Mucosa of gallbladder (tissue), 1 donor: ENCODE measurements at regions not wholly inside any gene's neighbourhood (a gene's known extent, or its start where the extent isn't known, plus 50 kb on each side); places are given as distances from the start of the nearest gene placed in this dataset.

ENCODE experiments used
- DNase-seq: peaks from one replicate; pipeline ENCODE4 v3.0.0-alpha.2; 2020; ENCODE audit warnings: low spot score
- donor health status: DM: no; HTN: no; CAD: no.

DNA sequence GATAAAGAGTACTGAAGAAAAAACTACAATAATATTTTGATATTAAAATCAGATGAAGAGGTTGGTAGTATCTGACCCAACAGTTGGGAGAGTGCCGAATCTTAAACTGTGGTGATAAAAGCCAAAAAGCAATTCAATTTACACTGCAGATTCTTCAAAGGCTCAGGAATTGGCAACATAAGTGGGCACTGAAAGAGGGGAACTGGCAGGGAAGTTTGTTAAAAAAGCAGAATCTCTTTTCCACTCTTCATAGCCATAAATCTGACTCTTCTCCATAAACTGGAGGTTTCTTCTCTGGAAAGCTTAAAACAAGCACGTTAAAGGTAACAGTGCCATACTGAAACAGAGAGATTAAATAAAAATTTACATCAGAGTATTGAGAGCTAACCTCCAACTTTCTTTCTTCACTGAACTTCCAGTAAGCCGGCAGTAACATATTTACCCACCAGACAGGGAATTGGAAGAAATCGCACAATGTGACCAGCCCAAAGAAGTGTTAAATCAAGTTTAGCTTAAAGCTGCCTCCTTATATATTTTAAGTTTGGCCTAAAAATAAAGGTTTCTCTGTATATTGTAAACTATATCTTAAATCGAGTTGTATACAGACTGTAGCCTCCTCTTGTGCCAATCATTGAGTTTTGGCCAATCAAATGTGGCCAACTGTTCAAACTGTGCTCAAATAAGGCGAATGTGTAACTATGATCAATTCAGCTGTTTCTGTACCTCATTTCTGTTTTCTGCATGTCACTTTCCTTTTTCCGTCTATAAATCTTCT is 358.3 kb downstream of the NXPE2 start:
- DNase-seq, result no peak

DNA sequence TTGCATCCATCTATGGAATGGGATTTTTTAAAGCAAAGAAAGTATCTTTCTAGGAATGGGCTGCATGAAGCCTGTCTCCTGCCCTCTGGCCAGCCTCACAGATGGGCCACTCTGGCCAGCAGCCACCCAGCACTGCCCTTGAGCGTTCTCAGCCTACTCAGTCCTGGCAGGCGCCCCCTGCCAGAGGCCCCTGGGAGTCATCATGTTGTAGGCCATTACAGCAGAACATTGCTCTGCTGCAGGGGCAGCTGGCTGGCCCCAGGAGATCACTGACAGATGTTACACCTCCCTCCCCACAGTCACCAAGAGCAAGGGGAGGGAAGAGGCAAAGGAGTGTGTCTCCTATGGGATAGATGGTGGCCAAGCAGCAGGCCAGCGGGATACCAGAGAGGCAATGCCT is 363.7 kb downstream of the NXPE2 start:
- DNase-seq, result no peak

DNA sequence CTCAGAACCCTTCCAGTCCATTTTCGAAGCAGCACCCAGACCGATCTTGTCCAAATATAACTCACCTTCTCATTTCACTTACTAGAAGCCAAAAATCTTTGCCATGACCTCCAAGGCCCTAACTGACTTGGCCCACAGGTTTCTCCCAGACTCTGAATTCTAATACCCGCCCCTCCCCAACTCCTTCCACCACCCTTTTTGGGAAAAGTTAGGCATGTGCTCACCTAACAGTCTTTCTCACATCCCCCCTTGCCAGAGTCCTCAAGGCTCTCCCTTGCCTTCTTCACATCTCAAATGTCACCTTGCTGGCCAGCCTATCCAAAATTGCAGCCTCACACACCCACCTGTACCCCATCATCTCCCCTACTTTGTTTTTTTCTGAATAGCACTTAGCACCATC is 369.3 kb downstream of the NXPE2 start:
- DNase-seq, result no peak

DNA sequence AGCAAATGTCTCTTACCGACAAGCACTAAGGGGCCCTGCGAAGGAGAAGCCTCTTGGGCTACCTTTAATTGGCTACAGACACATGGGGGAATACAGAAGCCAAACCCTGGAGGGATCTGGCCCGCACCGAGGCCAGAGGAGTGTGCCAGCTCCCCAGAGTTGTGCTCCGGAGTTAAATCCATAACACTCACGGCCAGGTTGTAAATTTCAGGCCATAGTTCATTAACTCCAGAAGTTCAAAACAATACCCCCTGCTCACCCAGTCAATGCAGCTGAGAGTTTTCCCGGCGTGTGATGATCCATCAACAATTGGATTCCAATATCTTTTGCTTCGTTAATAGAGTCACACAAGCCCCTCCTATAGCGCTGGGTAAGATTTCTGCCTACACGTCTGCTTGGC is 371.5 kb downstream of the NXPE2 start:
- DNase-seq, result no peak

DNA sequence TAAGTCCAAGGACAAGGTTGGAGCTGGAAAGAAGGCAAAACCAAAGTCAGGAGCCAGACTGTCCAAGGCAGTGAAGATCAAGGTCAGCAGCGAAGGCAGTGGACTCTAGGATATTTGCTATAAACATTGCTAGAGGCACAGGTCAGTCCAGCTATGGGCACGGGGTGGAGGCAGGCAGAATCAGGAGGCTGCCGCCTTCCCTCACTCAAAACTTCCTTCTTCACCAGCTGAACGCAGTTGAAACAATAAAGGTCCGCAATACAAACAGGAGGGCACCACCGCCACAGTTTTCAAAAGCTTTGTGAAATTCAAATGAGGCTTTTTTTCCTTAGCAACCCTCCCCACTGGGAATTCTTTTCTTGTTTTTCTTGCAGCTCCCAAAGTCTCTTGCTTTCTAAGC is 372.4 kb downstream of the NXPE2 start:
- no peak for DNase-seq

DNA sequence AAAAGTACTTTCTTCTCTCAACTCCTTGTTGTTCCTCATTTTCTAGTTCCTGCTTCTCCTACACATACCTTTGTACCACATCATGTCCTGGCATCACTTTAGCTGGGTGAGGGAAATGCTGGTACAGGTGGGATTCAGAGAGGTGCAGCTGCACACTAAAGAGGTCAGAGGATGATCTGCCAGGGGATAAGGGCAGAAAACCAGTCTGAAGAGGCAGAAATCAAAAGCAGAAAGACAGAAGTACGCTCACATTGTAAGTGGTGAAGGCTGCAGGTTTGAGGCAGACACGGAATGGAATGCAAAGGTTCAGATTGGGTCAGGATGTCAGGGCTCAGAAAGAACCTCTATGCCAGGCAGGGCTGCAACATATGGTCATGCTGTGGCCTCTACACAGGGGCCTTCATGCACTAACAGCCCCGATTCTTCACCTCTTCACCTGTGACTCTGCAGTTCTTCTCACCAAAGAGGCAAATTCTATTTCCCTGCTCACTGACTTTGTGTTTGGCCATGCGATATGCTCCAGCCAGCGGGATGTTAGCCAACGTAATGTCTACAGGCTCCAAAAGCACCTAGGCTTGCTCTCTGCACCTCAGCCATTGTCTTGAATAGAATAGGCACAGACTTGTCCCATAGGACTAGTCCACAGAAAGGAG is 373.7 kb downstream of the NXPE2 start:
- DNase-seq, result no peak

DNA sequence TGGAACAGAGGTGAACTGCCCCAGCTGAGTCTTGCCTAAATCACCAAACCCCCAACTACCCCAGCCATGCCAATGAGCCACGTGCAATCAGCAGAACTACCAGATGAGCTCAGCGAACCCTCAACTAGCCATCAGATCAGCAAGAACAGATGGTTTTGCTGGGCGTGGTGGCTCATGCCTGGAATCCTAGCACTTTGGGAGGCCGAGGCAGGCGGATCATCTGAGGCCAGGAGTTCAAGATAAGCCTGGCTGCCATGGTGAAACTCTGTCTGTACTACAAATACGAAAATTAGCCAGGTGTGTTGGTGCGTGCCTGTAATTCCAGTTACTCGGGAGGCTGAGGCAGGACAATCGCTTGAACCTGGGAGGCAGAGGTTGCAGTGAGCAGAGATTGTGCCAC is 374.3 kb downstream of the NXPE2 start:
- no peak for DNase-seq

DNA sequence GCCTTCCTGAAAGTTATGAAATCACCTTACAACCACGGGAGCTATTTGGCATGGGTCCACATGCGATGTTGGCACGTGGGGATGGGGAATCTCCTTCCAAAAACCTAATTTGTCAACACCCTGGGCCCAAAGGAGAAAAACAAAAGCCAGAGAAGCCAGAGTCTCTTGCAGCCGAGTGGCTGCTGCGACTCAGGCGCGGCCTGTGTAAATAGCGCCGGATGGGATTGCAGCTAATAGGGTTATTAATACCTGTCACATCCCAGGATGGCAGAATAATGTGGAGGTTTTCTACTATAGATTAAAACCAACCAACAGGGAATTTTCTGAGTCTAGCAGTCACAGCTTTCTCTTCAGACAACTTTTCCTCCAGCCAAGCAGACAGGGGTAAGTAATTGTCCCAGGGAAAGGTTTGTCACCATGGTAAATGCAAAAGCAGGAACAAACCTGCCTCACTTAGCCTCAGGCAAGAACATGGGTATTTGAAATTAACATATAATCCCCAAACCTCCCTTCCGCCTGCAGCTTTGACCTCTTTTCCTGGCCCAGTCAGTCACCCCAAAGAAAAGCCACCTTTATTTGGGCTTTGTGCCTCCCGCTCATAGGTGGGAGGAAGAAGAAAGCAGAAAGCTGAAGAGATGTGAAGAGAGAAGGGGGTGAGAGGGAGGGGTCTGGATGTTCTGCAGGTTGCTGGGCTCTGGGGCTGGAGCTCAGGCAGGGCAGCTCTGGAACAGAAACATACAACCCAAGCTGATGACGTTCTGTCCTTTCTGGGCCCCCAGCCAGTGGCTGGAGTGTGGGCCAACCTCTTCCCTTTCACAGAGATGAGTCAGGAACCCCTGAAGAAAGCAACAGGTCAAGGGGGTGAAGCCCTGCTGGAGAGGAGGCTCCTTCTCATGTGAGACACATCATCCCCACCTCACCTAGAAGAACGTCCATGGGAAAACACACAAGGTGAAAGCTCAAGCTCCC is 376.5 kb downstream of the NXPE2 start:
- DNase-seq, result no peak

DNA sequence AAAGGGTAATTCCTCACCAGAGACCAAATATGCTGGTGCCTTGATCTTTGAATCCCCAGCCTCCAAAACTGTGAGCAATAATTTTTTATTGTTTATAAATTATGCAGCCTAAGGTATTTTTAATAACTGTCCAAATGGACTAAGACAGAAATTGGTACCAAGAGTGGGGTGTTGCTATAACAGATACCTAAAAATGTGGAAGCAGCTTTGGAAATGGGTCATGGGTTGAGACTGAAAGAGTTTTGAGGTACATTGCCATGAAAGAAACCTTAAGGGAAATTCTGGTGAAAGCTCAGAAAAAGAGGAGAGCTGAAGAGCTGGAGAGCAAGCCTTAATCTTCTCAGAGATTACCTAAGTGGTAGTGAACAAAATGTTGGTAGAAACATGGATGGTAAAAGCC is 378.2 kb downstream of the NXPE2 start:
- no peak for DNase-seq

DNA sequence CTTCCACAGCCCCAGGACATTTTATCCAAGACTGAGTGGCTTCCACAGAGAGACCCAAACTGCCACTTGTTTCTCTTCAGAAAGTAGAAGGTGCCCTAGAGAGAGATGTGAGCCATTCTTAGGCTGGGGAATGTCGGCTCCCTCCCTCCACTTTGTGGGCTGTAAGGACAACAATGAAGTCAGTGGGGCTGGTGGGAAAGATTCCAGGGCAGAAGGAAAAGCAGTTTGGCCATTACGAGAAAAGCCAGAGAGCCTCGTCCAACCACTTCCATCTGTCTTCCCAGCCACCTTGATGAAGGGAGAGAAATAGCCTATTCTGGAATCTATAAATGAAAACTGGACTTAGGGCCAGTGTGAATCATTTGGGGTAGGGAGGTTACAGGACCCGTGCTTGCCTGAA is 382.5 kb downstream of the NXPE2 start:
- no peak for DNase-seq

DNA sequence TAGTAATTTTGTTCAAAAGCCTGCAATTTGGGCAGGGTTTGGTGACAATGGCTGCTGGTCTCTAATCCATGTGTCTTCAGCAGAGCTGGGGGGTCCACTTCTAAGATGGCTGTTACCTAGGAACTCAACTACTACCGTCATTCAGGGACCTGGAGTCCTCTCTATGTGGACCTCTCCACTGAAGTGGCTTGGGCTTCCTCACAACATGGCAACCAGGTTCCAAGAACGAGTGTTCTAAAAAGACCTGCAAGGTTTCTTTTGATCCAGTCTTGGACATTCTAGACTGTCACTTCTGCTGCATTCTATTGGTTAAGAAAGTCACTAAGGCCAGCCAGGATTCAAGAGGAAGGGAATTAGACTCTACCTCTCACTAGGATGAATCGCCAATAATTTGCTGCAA is 387.0 kb downstream of the NXPE2 start:
- DNase-seq, result no peak

DNA sequence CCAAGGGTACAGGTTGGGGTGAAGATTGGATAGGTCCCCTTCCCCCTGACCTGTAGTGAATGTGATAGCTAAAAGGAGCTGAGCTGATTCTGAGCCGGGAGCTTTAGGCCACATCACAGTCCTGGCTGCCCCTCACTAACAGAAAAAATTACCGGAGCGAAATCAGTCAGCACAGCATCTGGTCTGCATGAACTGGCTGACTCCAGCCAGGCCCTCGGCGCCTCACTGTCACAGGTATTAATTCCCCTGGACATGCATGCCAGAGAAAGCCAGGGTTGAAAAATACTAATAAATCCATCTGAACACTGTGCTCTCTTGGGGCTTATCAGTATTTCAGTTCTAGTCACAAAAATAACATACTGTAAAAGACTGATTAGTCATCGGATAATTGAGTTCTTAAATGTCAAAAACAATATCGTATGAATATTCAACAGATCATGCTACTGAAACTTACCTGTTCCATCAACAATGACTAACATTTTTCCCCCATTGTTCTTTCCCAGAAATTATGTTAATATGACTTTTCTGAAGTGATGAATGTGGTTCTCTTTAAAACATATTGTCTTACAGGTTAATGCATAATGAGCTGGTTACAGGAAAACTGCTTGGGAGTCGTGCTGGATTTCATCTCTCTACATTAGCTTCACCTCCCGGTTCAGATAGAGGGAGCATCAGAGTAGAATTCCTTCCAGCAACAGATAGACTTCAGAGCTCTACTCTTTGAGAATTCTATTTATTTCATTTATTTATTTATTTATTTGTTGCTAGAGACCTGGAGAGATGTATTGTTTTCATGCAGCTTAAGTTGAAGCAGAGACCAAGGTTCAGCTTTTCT is 387.7 kb downstream of the NXPE2 start:
- DNase-seq, result no peak

DNA sequence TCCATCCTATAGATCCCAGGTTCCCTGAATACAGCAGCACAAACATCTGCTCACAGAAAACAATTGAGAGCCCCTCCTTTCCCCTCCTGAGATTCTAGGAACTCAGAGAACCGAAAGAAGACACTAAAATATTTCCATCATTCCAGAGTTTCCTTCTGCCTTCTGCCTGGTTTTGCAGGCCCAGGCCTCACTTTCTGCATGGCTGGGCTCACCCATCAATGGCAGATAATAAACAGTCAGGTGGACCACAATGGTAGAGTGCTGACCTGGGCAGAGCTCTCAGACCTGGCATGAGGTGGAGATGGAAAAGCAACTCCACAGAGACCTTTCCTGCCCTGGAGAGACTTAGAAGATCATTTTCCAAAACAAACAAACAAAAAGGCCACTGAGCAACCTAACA is 389.1 kb downstream of the NXPE2 start:
- DNase-seq, result no peak

DNA sequence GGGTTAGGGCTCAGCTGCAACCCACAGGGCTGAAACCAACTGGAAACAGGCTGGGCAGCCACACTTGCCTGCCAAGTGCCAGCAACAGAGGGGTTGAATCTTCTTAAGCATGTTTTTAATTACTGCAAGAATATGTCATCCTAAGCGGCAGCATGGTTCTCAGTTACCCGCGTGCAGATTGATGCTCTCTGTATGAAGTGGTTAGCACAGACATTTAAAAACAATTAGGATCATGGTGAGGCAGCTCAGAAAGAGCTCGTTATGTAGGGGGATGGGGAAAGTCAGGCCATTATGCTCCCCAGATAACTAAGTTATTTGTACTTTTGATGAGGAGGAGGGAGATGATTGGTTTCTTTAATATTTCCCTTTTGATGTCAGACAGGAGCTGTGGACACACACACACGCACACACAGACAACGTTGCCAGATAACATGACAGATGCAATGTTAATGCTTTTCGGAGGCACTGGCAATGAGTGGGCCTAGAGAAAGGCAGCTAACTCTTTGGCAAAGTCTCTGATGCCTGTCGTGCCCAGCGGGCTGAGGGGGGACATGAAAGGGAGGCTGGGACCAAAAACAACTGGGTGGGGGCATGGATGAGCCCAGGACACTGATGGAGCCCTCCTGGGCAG is 389.7 kb downstream of the NXPE2 start:
- no peak for DNase-seq

DNA sequence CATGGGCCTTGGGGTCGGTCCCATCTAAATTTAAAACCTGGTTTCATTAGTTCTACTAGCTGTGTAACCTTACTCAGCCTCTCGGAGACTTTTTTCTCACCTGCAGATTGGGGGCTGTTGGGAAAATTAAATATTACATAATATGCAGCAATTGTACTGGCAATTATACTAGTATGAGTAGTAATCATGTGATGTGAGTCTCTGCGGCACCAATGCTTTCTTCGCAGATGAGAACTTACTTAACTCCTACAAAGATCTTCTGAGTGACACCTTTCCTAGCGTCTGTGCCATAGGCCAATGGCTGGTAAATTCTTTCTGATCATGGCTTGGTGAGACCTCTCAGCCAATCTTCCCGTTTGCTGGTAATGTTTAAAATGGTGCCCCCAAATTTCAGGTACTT is 391.3 kb downstream of the NXPE2 start:
- no peak for DNase-seq

DNA sequence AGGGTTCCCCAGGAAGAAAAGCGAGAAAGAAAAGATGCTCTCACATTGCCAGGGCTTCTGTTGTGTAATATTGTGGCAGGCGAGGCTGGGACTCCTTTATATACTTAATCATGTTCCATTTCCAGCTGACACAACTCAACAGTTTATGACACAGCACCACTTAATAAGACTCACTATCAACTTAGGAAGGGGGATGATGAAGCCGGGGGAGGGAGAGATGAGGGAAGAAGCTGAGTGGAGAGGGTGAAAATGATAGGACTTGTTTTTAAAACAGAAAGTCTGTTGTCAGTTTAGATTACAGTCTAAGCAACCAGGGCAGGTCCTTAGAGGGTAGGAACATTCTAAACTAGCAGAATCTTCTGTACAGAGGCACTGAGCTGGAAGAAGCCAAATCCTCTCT is 397.0 kb downstream of the NXPE2 start:
- DNase-seq, result no peak

DNA sequence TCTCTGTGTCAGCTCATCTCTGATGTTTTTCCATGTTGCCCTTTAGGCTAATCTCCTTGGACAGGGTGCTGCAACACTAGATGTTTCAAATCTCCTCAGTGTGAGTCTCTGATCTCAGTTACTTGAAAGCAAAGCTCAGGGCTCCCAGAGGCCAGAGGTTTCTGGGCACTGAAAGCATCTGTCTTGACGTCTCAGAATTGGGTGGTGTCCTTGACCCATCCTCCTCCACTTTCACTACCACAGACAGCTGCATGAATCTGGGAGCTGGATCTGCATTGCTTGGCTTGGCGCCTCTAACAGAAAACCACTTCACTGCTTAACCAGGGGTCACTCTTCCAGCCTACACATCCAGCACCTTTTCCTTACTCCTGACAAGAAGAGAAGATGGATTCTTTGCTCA is 399.4 kb downstream of the NXPE2 start:
- DNase-seq, result no peak

DNA sequence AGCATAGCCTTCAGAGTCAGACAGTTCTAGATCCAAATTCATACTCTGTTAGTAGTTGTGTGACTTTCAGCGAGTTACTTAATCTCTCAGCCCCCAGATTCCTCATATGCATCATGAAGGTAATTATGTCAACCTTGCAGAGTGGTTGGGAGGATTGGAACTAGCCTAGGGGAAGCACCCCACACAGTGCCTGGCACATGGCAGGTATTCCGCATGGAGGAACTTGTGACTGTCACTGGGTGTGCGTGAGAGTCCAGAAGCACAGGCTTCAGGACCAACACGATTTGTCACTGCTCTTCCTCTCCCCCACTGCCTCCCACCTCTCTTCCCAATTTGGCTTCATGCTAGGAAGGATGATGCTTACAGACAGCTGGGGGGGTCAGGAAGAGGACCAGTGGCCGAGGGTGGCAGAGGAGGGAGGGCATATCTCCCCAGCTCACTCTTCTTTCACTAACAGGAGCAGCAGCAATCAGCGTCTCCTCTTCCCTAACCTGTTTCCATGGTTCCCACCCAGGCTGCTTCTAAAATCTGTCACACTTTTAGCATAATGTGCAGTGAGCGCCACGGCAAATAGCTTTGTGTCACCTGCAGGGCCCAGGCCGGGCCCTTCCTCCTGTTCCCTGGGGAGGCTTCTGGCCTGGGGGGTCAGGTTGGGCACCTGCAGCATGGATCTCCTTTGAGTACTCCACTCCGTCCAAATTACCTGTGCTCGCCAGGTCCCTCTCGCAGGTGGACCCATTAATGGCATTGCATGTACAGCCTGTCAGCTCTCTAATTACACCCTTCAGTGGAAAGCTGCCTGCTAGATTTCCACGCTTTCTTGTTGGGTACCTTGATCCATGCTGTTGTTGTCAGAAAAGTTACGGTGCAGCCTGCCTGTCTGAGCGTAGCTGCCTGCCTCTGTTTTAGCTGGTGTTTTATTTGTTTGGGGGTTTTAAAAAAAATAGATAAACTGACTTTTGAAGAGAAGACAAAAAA is 400.4 kb downstream of the NXPE2 start:
- no peak for DNase-seq

DNA sequence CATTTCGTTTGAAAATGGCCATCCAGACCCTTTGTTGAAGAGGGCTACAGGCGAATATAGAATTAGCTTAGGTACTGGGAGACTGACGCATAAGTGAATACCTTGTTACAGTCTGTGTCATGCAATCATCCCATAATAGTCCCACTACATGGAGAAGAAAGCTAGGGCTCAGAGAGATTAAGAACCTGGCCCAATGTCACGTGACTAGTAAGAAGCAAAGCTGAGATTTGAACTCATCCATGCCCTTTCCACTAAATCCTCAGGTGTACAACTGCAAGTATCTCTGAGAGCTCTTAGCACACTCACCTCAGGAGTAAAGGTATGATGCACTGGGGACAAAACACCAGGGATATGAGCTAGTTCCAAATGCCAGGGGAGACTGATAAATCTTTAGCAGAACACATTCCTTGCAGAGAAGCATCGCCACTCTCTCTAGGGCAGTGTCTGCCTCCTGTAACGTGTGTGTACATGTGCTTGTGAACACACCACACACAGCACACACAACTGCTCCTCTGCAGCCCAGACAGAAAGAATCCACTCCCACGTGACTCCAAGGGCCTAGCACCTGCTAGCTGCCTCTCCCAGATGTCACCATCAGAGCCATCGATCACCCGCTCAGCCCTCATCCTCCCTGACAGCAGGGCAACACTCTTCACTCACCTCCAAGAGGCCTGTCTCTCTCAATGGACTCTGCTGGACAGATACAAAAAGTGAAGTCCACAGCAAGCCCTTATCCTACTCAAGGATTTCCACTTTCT is 402.8 kb downstream of the NXPE2 start:
- DNase-seq, result no peak
